Breast epithelium (tissue), 3 donors: ENCODE measurements at regions not wholly inside any gene's neighbourhood (a gene's known extent, or its start where the extent isn't known, plus 50 kb on each side); places are given as distances from the start of the nearest gene placed in this dataset.

ENCODE experiments used
- POLR2A ChIP-seq: fragments of 450-650 bp; IDR thresholded peaks from one replicate; pipeline ENCODE4 v1.6.1; 2016; ENCODE audit warnings: antibody characterized with exemption, mild to moderate bottlenecking, moderate library complexity
- POLR2AphosphoS5 ChIP-seq, 3 donors: sonication (generic); formaldehyde crosslinking; IDR thresholded peaks; one replicate each; pipeline ENCODE4 v1.6.1; 2017; ENCODE audit warnings: antibody characterized with exemption in 3 of 3
- TF ChIP-seq, protein P1 (sequence below), 3 donors: fragments of 450-650 bp; IDR thresholded peaks; one replicate each; pipeline ENCODE4 v1.5.1; 2016 to 2017; ENCODE audit warnings: antibody characterized with exemption in 3 of 3, mild to moderate bottlenecking in 3 of 3, moderate library complexity in 3 of 3

DNA sequence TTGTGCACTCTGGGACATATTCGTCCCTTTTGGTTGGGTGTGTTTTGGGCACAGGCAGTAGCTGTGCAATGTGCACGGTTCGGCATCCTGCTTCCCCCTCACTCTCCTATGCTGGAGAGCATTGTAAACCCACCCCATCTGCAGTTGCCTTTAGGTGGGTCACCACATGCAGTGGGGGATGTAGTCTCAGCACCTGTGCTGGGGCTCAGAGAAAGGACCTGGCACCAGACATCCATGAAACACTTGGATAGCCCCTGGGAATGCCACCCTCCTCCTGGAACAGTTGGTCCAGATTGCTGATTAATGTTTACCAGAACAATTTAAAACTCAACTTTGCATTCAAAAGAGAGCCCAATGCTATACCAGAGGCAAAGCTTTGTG lies 123.9 kb upstream of the MEF2A start:
- TF ChIP-seq, protein P1, sequence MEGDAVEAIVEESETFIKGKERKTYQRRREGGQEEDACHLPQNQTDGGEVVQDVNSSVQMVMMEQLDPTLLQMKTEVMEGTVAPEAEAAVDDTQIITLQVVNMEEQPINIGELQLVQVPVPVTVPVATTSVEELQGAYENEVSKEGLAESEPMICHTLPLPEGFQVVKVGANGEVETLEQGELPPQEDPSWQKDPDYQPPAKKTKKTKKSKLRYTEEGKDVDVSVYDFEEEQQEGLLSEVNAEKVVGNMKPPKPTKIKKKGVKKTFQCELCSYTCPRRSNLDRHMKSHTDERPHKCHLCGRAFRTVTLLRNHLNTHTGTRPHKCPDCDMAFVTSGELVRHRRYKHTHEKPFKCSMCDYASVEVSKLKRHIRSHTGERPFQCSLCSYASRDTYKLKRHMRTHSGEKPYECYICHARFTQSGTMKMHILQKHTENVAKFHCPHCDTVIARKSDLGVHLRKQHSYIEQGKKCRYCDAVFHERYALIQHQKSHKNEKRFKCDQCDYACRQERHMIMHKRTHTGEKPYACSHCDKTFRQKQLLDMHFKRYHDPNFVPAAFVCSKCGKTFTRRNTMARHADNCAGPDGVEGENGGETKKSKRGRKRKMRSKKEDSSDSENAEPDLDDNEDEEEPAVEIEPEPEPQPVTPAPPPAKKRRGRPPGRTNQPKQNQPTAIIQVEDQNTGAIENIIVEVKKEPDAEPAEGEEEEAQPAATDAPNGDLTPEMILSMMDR (IDR thresholded peaks at IDR 0.05) = no peak
- TF ChIP-seq POLR2A = no peak
- TF ChIP-seq POLR2AphosphoS5 (IDR thresholded peaks at IDR 0.05) = no peak
